ENCODE measurements at regions not wholly inside any gene's neighbourhood (a gene's known extent, or its start where the extent isn't known, plus 50 kb on each side); places are given as distances from the start of the nearest gene placed in this dataset.

- Histone ChIP-seq H3K27me3 (ENCODE audit: insufficient read depth, low read length) (peaks cover 7% of the 10 kb centered on the region; the same call in 1 of the 2 replicates), H3K79me2 (ENCODE audit: insufficient read depth, low read length) (no peaks in the 10 kb centered on the region), H3K9ac (ENCODE audit: low read length) (no peak overlapping the region), H3K9me2 (ENCODE audit: insufficient read depth) (no peaks in the 10 kb centered on the region), H3K4me3 (replicated peaks in 1 of 2; ENCODE audit: low read depth in 1 of 2, low read length in 2 of 2) (no peak overlapping the region), H3K9me3 (ENCODE audit: control insufficient read depth in 1 of 2, insufficient read depth in 1 of 2, low read depth in 1 of 2, low read length in 2 of 2) (no peaks in the 10 kb centered on the region), H2AFZ (ENCODE audit: low read depth, low read length, poor library complexity, severe bottlenecking) (no peak overlapping the region), H4K20me1 (ENCODE audit: insufficient read depth) (no peaks in the 10 kb centered on the region), H3K4me1 (ENCODE audit: control insufficient read depth in 1 of 2, insufficient read depth in 2 of 2, low read length in 2 of 2) (no peaks in the 10 kb centered on the region), H3K4me2 (ENCODE audit: low read length) (no peak overlapping the region), H3K36me3 (ENCODE audit: control insufficient read depth in 1 of 2, insufficient read depth in 2 of 2, low read length in 2 of 2) (no peaks in the 10 kb centered on the region), H3K27ac (ENCODE audit: low read depth, low read length) (no peak overlapping the region)
- no TSS peak for BruUV-seq (replicated peaks)
- DNase-seq (ENCODE audit: low read depth, low spot score) = no peak
- CTCF ChIA-PET = no interaction called here
- RAD21 ChIA-PET (ENCODE audit: low non-redundant PET in 1 of 2, low total read pairs in 2 of 2, uncharacterized antibody in 2 of 2, unreplicated experiment in 2 of 2) = no interaction called here
- POLR2A ChIA-PET = no interaction called here
- no peak for ATAC-seq
- intact Hi-C loops (cut with micrococcal nuclease) = no loop called here
- TF ChIP-seq CTCF (IDR thresholded peaks at IDR 0.05 in 2 of 3, conservative IDR thresholded peaks at IDR 0.05 in 1 of 3; ENCODE audit: borderline replicate concordance in 1 of 3, insufficient read depth in 1 of 3, low read depth in 2 of 3, low read length in 2 of 3) (no peak), SP1 (IDR thresholded peaks at IDR 0.05; ENCODE audit: low read depth) (no peak), POLR2A (IDR thresholded peaks at IDR 0.05; ENCODE audit: borderline replicate concordance, extremely low read depth, insufficient read depth, insufficient read length) (no peak), YY1 (IDR thresholded peaks at IDR 0.05; ENCODE audit: extremely low read depth, insufficient replicate concordance, low read depth, low read length) (no peak), CBX3 (IDR thresholded peaks at IDR 0.05; ENCODE audit: low read depth) (no peak), RAD21 (IDR thresholded peaks at IDR 0.05; ENCODE audit: low read depth) (no peak), ZBTB33 (IDR thresholded peaks at IDR 0.05; ENCODE audit: extremely low read depth, insufficient replicate concordance, low read length) (no peak), ELF1 (IDR thresholded peaks at IDR 0.05; ENCODE audit: borderline replicate concordance, low read depth) (no peak), TCF7L2 (IDR thresholded peaks at IDR 0.05; ENCODE audit: borderline replicate concordance, extremely low read depth, insufficient read depth, insufficient read length) (no peak), EGR1 (IDR thresholded peaks at IDR 0.05; ENCODE audit: low read depth) (no peak), EZH2phosphoT487 (IDR thresholded peaks at IDR 0.05; ENCODE audit: borderline replicate concordance) (no peak), ZNF274 (IDR thresholded peaks at IDR 0.05; ENCODE audit: low read depth, low read length) (no peak), SRF (IDR thresholded peaks at IDR 0.05; ENCODE audit: low read depth) (no peak)
Measured at GRCh38 chr15:92332125-92332899, 61.4 kb upstream of the ST8SIA2 start.

Measured in HCT116 (cell line).